Tibial artery (tissue), 4 donors: ENCODE measurements at regions not wholly inside any gene's neighbourhood (a gene's known extent, or its start where the extent isn't known, plus 50 kb on each side); places are given as distances from the start of the nearest gene placed in this dataset.

Experiments used
- DNase-seq, 2 donors: peaks; one replicate each; pipeline ENCODE4 v3.0.0-alpha.2; 2019
- H3K27ac ChIP-seq, 2 donors: fragments of 200-600 bp; sonication (generic) in 1 of 2; 1 replicate in 1 of 2; 2 replicates in 1 of 2; pipeline ENCODE4 v1.5.1; 2018 to 2019; ENCODE audit warnings: mild to moderate bottlenecking in 1 of 2
- H3K27me3 ChIP-seq, 2 donors: fragments of 200-600 bp; sonication (generic) in 1 of 2; one replicate each; pipeline versions ENCODE4 v1.5.1 to v1.6.0; 2016 to 2019
- H3K36me3 ChIP-seq, 3 donors: fragments of 200-600 bp; sonication (generic) in 2 of 3; one replicate each; pipeline ENCODE4 v1.5.1; 2016 to 2019; ENCODE audit warnings: mild to moderate bottlenecking in 2 of 3
- H3K4me1 ChIP-seq, 4 donors: fragments of 200-600 bp; sonication (generic) in 2 of 4; 1 replicate in 3 of 4; 2 replicates in 1 of 4; pipeline ENCODE4 v1.5.1; 2016 to 2019
- H3K4me3 ChIP-seq, 2 donors: fragments of 200-600 bp; sonication (generic) in 1 of 2; 1 replicate in 1 of 2; 2 replicates in 1 of 2; pipeline ENCODE4 v1.5.1; 2018 to 2019; ENCODE audit warnings: mild to moderate bottlenecking in 2 of 2
- H3K9me3 ChIP-seq, 3 donors: fragments of 200-600 bp; sonication (generic) in 1 of 3; one replicate each; pipeline ENCODE4 v1.5.1; 2016 to 2019
- CTCF ChIP-seq, 2 experiments: fragments of 200-600 bp in 1 of 2; fragments of 450-650 bp in 1 of 2; IDR thresholded peaks; one replicate each; pipeline ENCODE4 v1.5.1; 2017 to 2019; ENCODE audit warnings: antibody characterized with exemption in 2 of 2, mild to moderate bottlenecking in 1 of 2, moderate library complexity in 1 of 2
- intact Hi-C: fragments of 100-400 bp; cut with DNase I; formaldehyde crosslinking; loops from one replicate; pipeline ENCODE4 v1.15.0; 2023; ENCODE audit warnings: low total_unique reads

GRCh38 chr2:66125951-66126350 is 309.0 kb upstream of the MEIS1 start:
- Histone ChIP-seq H3K9me3 (no peaks in the 10 kb centered on the region), H3K27me3 (no peaks in the 10 kb centered on the region), H3K36me3 (no peaks in the 10 kb centered on the region), H3K4me3 (no peak overlapping the region), H3K4me1 (no peaks in the 10 kb centered on the region), H3K27ac (no peak overlapping the region)
- DNase-seq, result no peak
- intact Hi-C loops, result no loop called here
- TF ChIP-seq CTCF (IDR thresholded peaks at IDR 0.05), result no peak

- Histone ChIP-seq H3K4me3 (no peak overlapping the region), H3K27ac (no peak overlapping the region), H3K36me3 (no peaks in the 10 kb centered on the region), H3K9me3 (no peaks in the 10 kb centered on the region), H3K27me3 (no peaks in the 10 kb centered on the region), H3K4me1 (no peaks in the 10 kb centered on the region)
- DNase-seq, result no peak
- intact Hi-C loops, result no loop called here
- TF ChIP-seq CTCF (IDR thresholded peaks at IDR 0.05), result no peak
Measured at GRCh38 chr2:66122516-66122915, 312.4 kb upstream of the MEIS1 start.

GRCh38 chr2:66121946-66122345 is 313.0 kb upstream of the MEIS1 start:
- H3K9me3 ChIP-seq, result no peaks in the 10 kb centered on the region
- no peaks in the 10 kb centered on the region for H3K27me3 ChIP-seq
- no peaks in the 10 kb centered on the region for H3K36me3 ChIP-seq
- H3K4me3 ChIP-seq, result no peak overlapping the region
- no peaks in the 10 kb centered on the region for H3K4me1 ChIP-seq
- intact Hi-C loops, result no loop called here
- DNase-seq, result no peak
- H3K27ac ChIP-seq, result no peak overlapping the region
- TF ChIP-seq CTCF (IDR thresholded peaks at IDR 0.05), result no peak

- no peak overlapping the region for H3K27ac ChIP-seq
- intact Hi-C loops, result no loop called here
- no peaks in the 10 kb centered on the region for H3K4me1 ChIP-seq
- H3K9me3 ChIP-seq, result no peaks in the 10 kb centered on the region
- H3K36me3 ChIP-seq, result no peaks in the 10 kb centered on the region
- no peak for TF ChIP-seq CTCF (IDR thresholded peaks at IDR 0.05)
- no peak for DNase-seq
- H3K4me3 ChIP-seq, result no peak overlapping the region
- no peaks in the 10 kb centered on the region for H3K27me3 ChIP-seq
Measured at GRCh38 chr2:66113988-66114625, 320.8 kb upstream of the MEIS1 start.

- Histone ChIP-seq H3K9me3 (no peaks in the 10 kb centered on the region), H3K4me1 (no peaks in the 10 kb centered on the region), H3K36me3 (no peaks in the 10 kb centered on the region), H3K27ac (no peak overlapping the region), H3K4me3 (no peak overlapping the region), H3K27me3 (no peaks in the 10 kb centered on the region)
- DNase-seq, result no peak
- intact Hi-C loops, result no loop called here
- no peak for TF ChIP-seq CTCF (IDR thresholded peaks at IDR 0.05)
Measured at GRCh38 chr2:66111706-66112105, 323.2 kb upstream of the MEIS1 start.

- Histone ChIP-seq H3K27me3 (no peaks in the 10 kb centered on the region), H3K9me3 (no peaks in the 10 kb centered on the region), H3K36me3 (no peaks in the 10 kb centered on the region), H3K4me3 (no peak overlapping the region), H3K27ac (no peak overlapping the region), H3K4me1 (no peaks in the 10 kb centered on the region)
- no peak for TF ChIP-seq CTCF (IDR thresholded peaks at IDR 0.05)
- DNase-seq, result no peak
- intact Hi-C loops, result no loop called here
Measured at GRCh38 chr2:66110608-66111007, 324.3 kb upstream of the MEIS1 start.
